ENCODE measurements at regions not wholly inside any gene's neighbourhood (a gene's known extent, or its start where the extent isn't known, plus 50 kb on each side); places are given as distances from the start of the nearest gene placed in this dataset.

DNA sequence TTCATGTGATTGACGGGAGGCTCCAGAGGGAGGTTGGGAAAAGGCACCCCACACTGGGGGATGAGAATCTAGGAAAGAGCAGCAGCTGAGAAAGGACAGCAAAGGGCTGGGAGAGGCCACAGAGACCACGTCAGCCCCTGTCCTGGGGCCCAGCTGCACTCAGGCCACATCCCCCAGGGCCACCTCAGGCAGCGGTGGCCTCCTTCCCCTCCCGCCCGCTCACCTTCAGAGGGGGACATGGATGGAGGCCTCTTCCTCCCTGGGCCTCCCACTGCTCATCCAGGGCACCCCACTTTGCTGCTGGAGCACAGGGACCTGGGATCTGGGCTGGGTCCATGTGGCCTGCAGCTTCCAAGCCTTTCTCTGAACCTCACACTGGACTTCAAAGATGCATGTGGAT, 199.8 kb upstream of the HDAC4 start:
- POLR2A ChIA-PET = no interaction called here
- CTCF ChIA-PET = no interaction called here
- no peak for DNase-seq (ENCODE audit: low read depth, low spot score)
- no peak overlapping the region for H3K4me3 ChIP-seq (ENCODE audit: low read depth, low read length)
- TF ChIP-seq, protein P1, sequence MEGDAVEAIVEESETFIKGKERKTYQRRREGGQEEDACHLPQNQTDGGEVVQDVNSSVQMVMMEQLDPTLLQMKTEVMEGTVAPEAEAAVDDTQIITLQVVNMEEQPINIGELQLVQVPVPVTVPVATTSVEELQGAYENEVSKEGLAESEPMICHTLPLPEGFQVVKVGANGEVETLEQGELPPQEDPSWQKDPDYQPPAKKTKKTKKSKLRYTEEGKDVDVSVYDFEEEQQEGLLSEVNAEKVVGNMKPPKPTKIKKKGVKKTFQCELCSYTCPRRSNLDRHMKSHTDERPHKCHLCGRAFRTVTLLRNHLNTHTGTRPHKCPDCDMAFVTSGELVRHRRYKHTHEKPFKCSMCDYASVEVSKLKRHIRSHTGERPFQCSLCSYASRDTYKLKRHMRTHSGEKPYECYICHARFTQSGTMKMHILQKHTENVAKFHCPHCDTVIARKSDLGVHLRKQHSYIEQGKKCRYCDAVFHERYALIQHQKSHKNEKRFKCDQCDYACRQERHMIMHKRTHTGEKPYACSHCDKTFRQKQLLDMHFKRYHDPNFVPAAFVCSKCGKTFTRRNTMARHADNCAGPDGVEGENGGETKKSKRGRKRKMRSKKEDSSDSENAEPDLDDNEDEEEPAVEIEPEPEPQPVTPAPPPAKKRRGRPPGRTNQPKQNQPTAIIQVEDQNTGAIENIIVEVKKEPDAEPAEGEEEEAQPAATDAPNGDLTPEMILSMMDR (IDR thresholded peaks at IDR 0.05; ENCODE audit: insufficient read depth, low read length, missing control alignments) = no peak

DNA sequence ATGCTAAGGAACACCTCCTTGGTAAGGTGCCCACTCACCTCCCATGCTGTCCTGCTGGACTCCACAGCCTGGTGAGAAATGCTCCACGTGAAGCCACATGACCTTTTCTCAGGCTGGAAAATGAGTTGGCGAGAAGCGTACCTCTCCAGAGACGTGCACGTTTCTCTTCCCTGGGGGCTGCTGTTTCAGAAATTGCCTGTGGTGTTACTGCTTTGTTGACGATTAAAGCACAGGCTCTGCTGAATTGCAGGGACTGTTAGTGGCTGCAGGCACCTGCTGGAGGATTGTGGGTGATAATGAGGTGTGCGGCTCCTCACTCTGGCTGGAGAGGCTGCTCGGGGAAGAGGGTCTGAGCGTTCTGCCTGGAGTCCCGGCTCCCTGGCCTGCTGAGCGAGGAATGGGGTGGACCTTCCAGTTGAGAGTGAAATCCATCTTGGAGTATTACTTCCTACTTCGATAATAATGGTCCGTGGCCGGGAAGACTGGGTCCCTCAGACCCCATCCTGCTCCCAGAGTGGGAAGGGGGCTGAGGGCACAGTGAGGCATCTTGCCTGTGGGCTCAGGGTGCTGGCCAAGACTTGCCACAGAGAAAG, 199.3 kb upstream of the HDAC4 start:
- ChIA-PET CTCF (no interaction called here), POLR2A (no interaction called here)
- TF ChIP-seq, protein P1 (IDR thresholded peaks at IDR 0.05; ENCODE audit: insufficient read depth, low read length, missing control alignments) = no peak
- no peak for DNase-seq (ENCODE audit: low read depth, low spot score)
- H3K4me3 ChIP-seq (ENCODE audit: low read depth, low read length) = no peak overlapping the region

DNA sequence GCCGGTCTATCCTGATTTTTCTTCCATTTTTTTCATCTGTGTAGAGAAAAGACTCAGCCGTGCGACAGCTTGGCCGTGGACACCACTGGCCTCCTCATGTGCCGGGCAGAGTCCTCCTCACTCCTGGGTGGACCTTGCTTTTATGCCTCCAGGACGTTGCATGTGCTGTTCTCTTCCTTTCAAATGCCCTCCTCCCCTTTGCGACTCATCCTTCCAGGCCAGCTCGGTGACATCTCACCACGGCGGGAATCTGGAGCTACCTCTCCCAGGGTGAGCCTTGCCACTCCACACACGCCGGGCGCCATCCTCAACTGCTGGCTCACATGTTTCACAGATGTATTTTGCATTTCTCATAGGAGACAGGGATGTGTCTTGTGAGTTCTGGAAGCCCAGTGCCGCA, 198.5 kb upstream of the HDAC4 start:
- CTCF ChIA-PET = no interaction called here
- no peak for DNase-seq (ENCODE audit: low read depth, low spot score)
- TF ChIP-seq, protein P1 (IDR thresholded peaks at IDR 0.05; ENCODE audit: insufficient read depth, low read length, missing control alignments) = no peak
- POLR2A ChIA-PET = no interaction called here
- no peak overlapping the region for H3K4me3 ChIP-seq (ENCODE audit: low read depth, low read length)

DNA sequence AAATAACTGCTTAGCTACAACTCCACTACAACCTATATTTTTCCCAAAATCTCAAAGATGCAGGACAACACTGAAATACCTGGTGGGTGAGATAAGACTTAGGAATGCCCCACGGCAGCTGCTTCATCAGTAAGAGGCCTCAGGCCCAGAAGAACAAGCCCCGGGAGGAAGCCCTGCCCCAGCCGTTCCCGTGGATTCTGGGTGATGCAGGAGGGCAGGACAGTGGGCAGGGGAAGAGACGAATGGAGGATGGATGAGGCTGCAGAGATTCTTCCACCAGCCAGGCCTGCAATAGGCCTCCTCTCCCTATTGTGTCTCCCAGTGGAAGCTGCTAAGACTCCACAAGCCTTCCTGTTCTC, 197.9 kb upstream of the HDAC4 start:
- ChIA-PET POLR2A (no interaction called here), CTCF (no interaction called here)
- DNase-seq (ENCODE audit: low read depth, low spot score) = no peak
- TF ChIP-seq, protein P1 (IDR thresholded peaks at IDR 0.05; ENCODE audit: insufficient read depth, low read length, missing control alignments) = no peak
- H3K4me3 ChIP-seq (ENCODE audit: low read depth, low read length) = no peak overlapping the region

- no peak overlapping the region for H3K4me3 ChIP-seq (ENCODE audit: low read depth, low read length)
- CTCF ChIA-PET = no interaction called here
- TF ChIP-seq, protein P1 (IDR thresholded peaks at IDR 0.05; ENCODE audit: insufficient read depth, low read length, missing control alignments) = no peak
- no peak for DNase-seq (ENCODE audit: low read depth, low spot score)
- POLR2A ChIA-PET = no interaction called here
These were observed 197.4 kb upstream of the HDAC4 start for GRCh38 chr2:239598011-239598731.

DNA sequence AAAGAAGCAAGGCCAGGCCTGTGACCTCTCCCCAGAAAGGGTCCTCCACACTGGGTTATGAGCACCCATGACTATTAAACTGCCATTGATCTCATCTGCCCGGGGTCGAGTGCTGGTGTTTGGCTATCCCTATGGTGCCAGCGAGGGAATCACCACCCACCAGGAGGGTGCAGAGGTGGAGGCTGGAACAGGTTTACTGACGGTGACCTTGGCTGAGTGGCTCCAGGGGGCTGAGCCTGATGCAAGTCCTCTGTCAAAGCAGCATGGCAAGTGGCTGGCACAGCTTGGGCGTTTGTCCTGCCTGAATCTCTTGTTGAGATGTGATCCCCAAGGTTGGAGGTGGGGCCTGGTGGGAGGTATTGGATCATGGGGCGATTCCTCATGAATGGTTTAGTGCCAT, 196.4 kb upstream of the HDAC4 start:
- CTCF ChIA-PET = no interaction called here
- no peak for DNase-seq (ENCODE audit: low read depth, low spot score)
- no peak overlapping the region for H3K4me3 ChIP-seq (ENCODE audit: low read depth, low read length)
- TF ChIP-seq, protein P1 (IDR thresholded peaks at IDR 0.05; ENCODE audit: insufficient read depth, low read length, missing control alignments) = no peak
- POLR2A ChIA-PET = no interaction called here
